ENCODE measurements at regions not wholly inside any gene's neighbourhood (a gene's known extent, or its start where the extent isn't known, plus 50 kb on each side); places are given as distances from the start of the nearest gene placed in this dataset.

DNA sequence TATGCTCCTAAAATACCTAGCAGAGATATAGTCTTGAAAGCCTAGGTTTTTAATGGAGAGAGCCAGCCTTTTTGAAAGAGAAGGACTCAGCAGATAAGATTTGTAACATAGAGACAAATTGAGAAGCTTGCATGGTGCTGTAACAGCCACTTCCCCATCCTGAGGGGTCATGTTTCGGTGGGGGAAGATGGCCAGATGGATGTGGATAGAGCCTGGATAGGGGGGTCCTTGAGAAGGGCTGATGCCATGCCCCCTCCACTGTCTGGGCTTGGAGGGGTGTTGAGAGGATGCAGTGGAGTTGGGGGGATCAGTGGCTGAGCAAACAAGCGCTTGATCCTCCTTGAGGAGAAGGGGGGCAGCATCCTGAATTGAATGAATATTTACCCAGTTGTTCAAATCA lies 178.0 kb upstream of the HS6ST1 start:
- no peak for DNase-seq (ENCODE audit: low spot score)
- WGBS (ENCODE audit: low lambda C conversion rate, missing lambda C conversion rate): 98% methylated on average over 2 of the region's 2 CpGs
- Histone ChIP-seq H4K20me1 (ENCODE audit: insufficient read depth, poor library complexity, severe bottlenecking) (no peaks in the 10 kb centered on the region), H3K9me2 (replicated peaks; ENCODE audit: insufficient read depth) (no peaks in the 10 kb centered on the region), H2AFZ (no peak overlapping the region), H3K9me3 (ENCODE audit: low read depth) (no peaks in the 10 kb centered on the region), H3K27ac (no peak overlapping the region), H3K79me2 (no peaks in the 10 kb centered on the region), H3K4me1 (ENCODE audit: insufficient read depth) (peaks cover 8% of the 10 kb centered on the region), H3K4me3 (no peak overlapping the region), H3K36me3 (replicated peaks; ENCODE audit: insufficient read depth, low read depth) (no peaks in the 10 kb centered on the region), H3K4me2 (no peak overlapping the region), H3K27me3 (no peaks in the 10 kb centered on the region)
- TF ChIP-seq, protein P1, sequence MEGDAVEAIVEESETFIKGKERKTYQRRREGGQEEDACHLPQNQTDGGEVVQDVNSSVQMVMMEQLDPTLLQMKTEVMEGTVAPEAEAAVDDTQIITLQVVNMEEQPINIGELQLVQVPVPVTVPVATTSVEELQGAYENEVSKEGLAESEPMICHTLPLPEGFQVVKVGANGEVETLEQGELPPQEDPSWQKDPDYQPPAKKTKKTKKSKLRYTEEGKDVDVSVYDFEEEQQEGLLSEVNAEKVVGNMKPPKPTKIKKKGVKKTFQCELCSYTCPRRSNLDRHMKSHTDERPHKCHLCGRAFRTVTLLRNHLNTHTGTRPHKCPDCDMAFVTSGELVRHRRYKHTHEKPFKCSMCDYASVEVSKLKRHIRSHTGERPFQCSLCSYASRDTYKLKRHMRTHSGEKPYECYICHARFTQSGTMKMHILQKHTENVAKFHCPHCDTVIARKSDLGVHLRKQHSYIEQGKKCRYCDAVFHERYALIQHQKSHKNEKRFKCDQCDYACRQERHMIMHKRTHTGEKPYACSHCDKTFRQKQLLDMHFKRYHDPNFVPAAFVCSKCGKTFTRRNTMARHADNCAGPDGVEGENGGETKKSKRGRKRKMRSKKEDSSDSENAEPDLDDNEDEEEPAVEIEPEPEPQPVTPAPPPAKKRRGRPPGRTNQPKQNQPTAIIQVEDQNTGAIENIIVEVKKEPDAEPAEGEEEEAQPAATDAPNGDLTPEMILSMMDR (IDR thresholded peaks at IDR 0.05; ENCODE audit: poor library complexity): no peak
- no peak for TF ChIP-seq EZH2phosphoT487 (IDR thresholded peaks at IDR 0.05; ENCODE audit: low read depth, severe bottlenecking, unreplicated experiment)
- TF ChIP-seq EZH2 (IDR thresholded peaks at IDR 0.05; ENCODE audit: borderline replicate concordance): no peak

DNA sequence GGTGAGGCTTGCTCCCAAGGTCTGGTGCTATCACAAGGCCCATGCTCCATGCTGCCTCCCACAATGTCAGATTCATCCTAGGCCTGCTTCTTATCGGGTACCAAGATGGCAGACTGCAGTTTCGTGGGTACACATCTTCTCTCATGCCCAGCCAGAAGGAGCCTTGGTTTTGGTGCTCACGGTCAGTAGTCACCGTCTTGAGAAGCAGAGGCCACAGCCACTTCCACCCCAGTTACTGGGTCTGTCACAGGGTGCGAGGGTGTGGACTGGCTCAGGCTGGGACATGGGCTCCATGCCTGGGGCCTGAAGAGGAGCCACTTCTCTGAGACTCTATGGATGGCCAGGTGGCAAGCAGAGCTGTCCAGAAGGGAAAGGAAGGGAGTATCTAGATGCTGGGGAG lies 178.8 kb upstream of the HS6ST1 start:
- Histone ChIP-seq H3K9me2 (replicated peaks; ENCODE audit: insufficient read depth) (no peaks in the 10 kb centered on the region), H3K4me1 (ENCODE audit: insufficient read depth) (peaks cover 8% of the 10 kb centered on the region), H3K9me3 (ENCODE audit: low read depth) (no peaks in the 10 kb centered on the region), H3K36me3 (replicated peaks; ENCODE audit: insufficient read depth, low read depth) (no peaks in the 10 kb centered on the region), H3K27me3 (no peaks in the 10 kb centered on the region), H3K79me2 (no peaks in the 10 kb centered on the region), H3K4me2 (no peak overlapping the region), H3K27ac (no peak overlapping the region), H4K20me1 (ENCODE audit: insufficient read depth, poor library complexity, severe bottlenecking) (no peaks in the 10 kb centered on the region), H2AFZ (no peak overlapping the region), H3K4me3 (no peak overlapping the region)
- no peak for DNase-seq (ENCODE audit: low spot score)
- TF ChIP-seq, protein P1 (IDR thresholded peaks at IDR 0.05; ENCODE audit: poor library complexity): no peak
- TF ChIP-seq EZH2 (IDR thresholded peaks at IDR 0.05; ENCODE audit: borderline replicate concordance): no peak
- TF ChIP-seq EZH2phosphoT487 (IDR thresholded peaks at IDR 0.05; ENCODE audit: low read depth, severe bottlenecking, unreplicated experiment): no peak
- 97% methylated on average over 5 of the region's 5 CpGs for WGBS (ENCODE audit: low lambda C conversion rate, missing lambda C conversion rate)

DNA sequence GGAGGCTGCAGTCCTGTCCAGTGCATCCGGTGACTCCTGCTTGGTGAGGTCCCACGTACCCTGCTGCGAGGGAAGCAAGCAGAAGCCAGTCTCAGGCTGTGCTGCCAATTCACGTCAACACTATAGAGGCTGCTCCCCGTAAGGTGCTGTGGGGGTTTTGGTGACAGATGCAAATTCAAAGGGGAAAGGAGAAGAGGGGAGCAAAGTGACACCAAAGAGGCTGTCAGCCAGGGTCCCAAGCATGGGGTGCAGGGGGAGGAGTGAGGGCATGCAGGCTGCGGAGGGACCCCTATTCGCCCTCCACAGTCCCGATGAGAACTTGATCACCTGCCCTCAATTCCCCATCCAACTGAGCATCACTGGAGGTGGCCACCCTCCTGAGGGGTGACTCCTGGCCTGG lies 179.4 kb upstream of the HS6ST1 start:
- Histone ChIP-seq H2AFZ (no peak overlapping the region), H3K27me3 (no peaks in the 10 kb centered on the region), H3K9me2 (replicated peaks; ENCODE audit: insufficient read depth) (no peaks in the 10 kb centered on the region), H3K4me2 (no peak overlapping the region), H4K20me1 (ENCODE audit: insufficient read depth, poor library complexity, severe bottlenecking) (no peaks in the 10 kb centered on the region), H3K36me3 (replicated peaks; ENCODE audit: insufficient read depth, low read depth) (no peaks in the 10 kb centered on the region), H3K4me3 (no peak overlapping the region), H3K4me1 (ENCODE audit: insufficient read depth) (peaks cover 8% of the 10 kb centered on the region), H3K79me2 (no peaks in the 10 kb centered on the region), H3K9me3 (ENCODE audit: low read depth) (no peaks in the 10 kb centered on the region), H3K27ac (no peak overlapping the region)
- TF ChIP-seq EZH2 (IDR thresholded peaks at IDR 0.05; ENCODE audit: borderline replicate concordance) (no peak), EZH2phosphoT487 (IDR thresholded peaks at IDR 0.05; ENCODE audit: low read depth, severe bottlenecking, unreplicated experiment) (no peak)
- TF ChIP-seq, protein P1 (IDR thresholded peaks at IDR 0.05; ENCODE audit: poor library complexity): no peak
- DNase-seq (ENCODE audit: low spot score): no peak
- WGBS (ENCODE audit: low lambda C conversion rate, missing lambda C conversion rate): 95% methylated on average over 8 of the region's 8 CpGs

DNA sequence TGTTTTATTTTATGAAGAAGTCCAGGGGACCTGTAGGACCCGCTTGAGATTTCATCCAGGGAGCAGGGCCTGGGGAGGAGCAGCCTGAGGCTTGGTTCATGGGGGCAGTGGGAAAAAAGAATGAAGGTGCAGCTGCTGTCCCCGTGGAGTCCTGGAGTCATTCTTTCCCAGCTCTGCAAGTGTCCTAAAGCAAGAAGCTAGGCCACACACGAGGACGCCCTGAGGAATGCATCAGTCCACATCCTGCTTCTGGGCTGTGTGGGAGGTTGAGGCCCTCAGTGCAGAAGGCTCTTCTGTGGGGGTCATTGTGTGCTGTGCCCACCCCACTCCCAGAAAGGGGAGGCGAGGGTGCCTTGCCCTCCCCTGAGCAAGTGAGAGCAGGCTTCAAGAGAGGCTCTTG lies 179.9 kb upstream of the HS6ST1 start:
- Histone ChIP-seq H3K27me3 (no peaks in the 10 kb centered on the region), H2AFZ (no peak overlapping the region), H3K9me3 (ENCODE audit: low read depth) (no peaks in the 10 kb centered on the region), H3K4me2 (no peak overlapping the region), H3K4me1 (ENCODE audit: insufficient read depth) (peaks cover 8% of the 10 kb centered on the region), H4K20me1 (ENCODE audit: insufficient read depth, poor library complexity, severe bottlenecking) (no peaks in the 10 kb centered on the region), H3K9me2 (replicated peaks; ENCODE audit: insufficient read depth) (no peaks in the 10 kb centered on the region), H3K27ac (no peak overlapping the region), H3K36me3 (replicated peaks; ENCODE audit: insufficient read depth, low read depth) (no peaks in the 10 kb centered on the region), H3K4me3 (no peak overlapping the region), H3K79me2 (no peaks in the 10 kb centered on the region)
- DNase-seq (ENCODE audit: low spot score): no peak
- 77% methylated on average over 5 of the region's 5 CpGs for WGBS (ENCODE audit: low lambda C conversion rate, missing lambda C conversion rate)
- TF ChIP-seq EZH2phosphoT487 (IDR thresholded peaks at IDR 0.05; ENCODE audit: low read depth, severe bottlenecking, unreplicated experiment) (no peak), EZH2 (IDR thresholded peaks at IDR 0.05; ENCODE audit: borderline replicate concordance) (no peak)
- TF ChIP-seq, protein P1 (IDR thresholded peaks at IDR 0.05; ENCODE audit: poor library complexity): no peak
